ENCODE measurements at regions not wholly inside any gene's neighbourhood (a gene's known extent, or its start where the extent isn't known, plus 50 kb on each side); places are given as distances from the start of the nearest gene placed in this dataset.

DNA sequence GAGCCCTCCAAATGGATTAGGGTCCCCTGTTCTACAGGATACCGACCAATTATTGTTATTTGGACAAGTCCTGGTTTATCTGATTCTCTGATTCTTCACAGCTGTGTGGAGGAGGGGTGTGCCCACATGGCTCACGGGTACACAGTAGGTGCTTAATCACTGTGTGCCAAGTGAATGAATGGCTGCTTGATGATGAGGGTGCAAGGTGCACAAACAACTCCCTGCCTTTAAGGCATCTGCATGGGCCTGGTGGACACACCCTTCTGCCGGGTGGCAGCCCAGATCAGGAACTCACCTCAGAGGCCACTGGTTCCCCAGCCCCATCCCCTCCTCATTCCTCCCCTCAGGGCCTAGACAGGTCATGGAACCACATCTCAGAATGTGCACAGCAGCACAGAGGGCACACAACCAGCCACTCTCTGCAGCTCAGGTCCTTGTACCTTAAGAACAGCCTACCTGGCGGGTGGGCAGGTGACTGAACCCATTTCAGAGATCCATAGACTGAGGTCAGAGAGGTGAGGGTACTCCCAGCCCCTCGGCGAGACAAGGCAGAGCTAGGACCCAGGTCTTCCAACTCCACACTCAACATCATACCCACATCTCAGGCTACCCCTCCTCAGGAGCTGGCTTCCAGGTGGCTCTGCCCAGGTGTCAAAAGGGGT, 50.3 kb downstream of the SHANK2 start:
- Histone ChIP-seq H3K27me3 (ENCODE audit: control insufficient read depth, insufficient read depth, low read length) (no peaks in the 10 kb centered on the region), H3K9ac (ENCODE audit: low read length) (no peak overlapping the region), H3K36me3 (ENCODE audit: control insufficient read depth, insufficient read depth, low read length) (no peaks in the 10 kb centered on the region), H3K4me1 (ENCODE audit: control insufficient read depth, insufficient read depth, low read length) (peaks cover 6% of the 10 kb centered on the region), H3K4me3 (ENCODE audit: low read length) (no peak overlapping the region), H3K27ac (ENCODE audit: low read depth, low read length) (no peak overlapping the region)

DNA sequence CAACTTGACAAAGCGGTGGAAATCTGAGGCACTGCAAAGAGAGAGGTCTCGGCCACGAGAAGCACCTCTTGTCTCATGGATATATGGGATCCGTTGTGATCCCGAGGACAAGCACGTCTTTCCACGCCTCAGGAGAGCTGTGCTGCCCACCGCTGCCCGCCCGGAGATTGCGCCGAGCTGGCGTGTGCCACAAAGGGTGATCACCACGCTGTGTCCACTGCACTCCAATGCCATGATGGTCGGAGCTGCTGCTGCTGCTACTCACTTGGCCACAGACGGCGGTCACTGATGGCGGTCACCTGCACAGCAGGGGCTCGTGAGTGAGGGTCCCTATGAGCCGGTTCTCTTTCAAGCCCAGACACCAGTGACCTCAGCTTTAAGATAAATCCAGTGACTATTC, 51.1 kb downstream of the SHANK2 start:
- H3K27me3 ChIP-seq (ENCODE audit: control insufficient read depth, insufficient read depth, low read length): no peaks in the 10 kb centered on the region
- no peaks in the 10 kb centered on the region for H3K36me3 ChIP-seq (ENCODE audit: control insufficient read depth, insufficient read depth, low read length)
- no peak overlapping the region for H3K4me3 ChIP-seq (ENCODE audit: low read length)
- peaks cover 4% of the 10 kb centered on the region for H3K4me1 ChIP-seq (ENCODE audit: control insufficient read depth, insufficient read depth, low read length)
- no peak overlapping the region for H3K27ac ChIP-seq (ENCODE audit: low read depth, low read length)
- no peak overlapping the region for H3K9ac ChIP-seq (ENCODE audit: low read length)

DNA sequence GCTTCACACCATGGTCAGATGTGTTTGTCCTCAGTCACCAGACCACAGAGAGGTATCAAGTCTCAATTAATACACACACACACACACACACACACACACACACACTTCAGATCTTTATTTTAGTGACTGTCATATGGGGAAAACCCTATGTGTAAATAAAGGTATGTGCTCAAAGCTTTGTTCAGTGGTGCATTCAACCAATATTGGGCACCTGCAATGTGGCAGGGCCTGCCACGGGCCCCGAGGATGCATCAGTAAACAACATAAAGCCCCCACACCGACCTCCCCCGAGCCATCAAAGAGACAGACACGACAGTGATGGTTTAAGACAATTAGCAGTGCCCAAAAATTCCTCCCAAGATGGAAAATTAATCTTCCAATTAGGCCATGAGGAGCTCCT, 51.6 kb downstream of the SHANK2 start:
- Histone ChIP-seq H3K36me3 (ENCODE audit: control insufficient read depth, insufficient read depth, low read length) (no peaks in the 10 kb centered on the region), H3K27ac (ENCODE audit: low read depth, low read length) (no peak overlapping the region), H3K4me1 (ENCODE audit: control insufficient read depth, insufficient read depth, low read length) (peaks cover 1% of the 10 kb centered on the region), H3K9ac (ENCODE audit: low read length) (no peak overlapping the region), H3K27me3 (ENCODE audit: control insufficient read depth, insufficient read depth, low read length) (no peaks in the 10 kb centered on the region), H3K4me3 (ENCODE audit: low read length) (no peak overlapping the region)

DNA sequence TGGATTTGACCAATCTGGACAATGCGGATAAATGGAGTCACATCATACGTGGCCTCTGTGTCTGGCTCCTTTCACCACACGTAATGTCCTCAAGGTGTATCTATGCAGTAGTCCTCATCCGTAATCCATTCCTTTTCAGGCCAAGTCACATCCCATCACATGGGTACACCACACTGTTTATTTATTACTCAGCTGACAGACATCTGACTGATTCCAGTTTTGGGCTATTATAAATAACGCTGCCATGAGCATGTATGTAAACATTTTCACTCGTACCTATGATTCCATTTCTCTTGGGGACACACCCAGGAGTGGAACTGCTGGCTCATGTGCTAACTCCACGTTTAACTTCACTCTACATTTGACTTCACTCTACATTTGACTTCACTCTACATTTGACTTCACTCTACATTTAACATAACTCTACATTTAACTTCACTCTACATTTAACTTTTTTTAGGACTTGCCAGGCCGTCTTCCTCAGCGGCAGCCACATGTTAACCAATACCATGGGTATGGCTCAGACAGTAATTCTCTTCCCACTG, 52.1 kb downstream of the SHANK2 start:
- H3K27me3 ChIP-seq (ENCODE audit: control insufficient read depth, insufficient read depth, low read length): no peaks in the 10 kb centered on the region
- no peaks in the 10 kb centered on the region for H3K4me1 ChIP-seq (ENCODE audit: control insufficient read depth, insufficient read depth, low read length)
- H3K27ac ChIP-seq (ENCODE audit: low read depth, low read length): no peak overlapping the region
- H3K36me3 ChIP-seq (ENCODE audit: control insufficient read depth, insufficient read depth, low read length): no peaks in the 10 kb centered on the region
- no peak overlapping the region for H3K9ac ChIP-seq (ENCODE audit: low read length)
- H3K4me3 ChIP-seq (ENCODE audit: low read length): no peak overlapping the region

DNA sequence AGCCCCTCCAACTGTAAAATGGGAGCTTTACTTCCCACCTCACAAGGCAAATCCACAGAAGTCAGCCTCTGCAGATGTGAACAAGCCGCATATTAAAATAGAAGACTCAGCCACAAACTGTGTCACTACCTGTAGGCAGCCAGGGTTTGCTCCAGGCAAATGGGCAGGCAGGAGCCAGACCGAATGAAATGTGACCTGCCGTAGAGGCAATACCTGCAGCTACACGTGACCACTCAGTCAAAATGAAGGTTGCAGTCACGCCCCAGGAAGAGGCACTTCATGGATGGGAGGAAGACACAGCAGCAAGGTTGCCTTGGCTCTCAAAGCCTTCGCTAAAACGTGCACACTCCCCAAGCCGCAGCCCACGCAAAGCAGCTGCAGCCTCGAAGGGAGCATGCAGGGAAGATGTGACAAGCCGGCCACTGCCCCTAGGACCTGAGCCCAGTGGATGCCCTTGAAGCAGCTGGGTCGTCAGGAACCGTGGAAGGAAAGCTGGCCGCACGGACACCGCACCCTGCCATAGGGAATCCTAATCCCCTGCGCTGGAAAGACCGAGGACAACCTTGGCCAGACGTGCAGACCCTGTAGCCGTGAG, 53.1 kb downstream of the SHANK2 start:
- Histone ChIP-seq H3K4me3 (ENCODE audit: low read length) (no peak overlapping the region), H3K27ac (ENCODE audit: low read depth, low read length) (no peak overlapping the region), H3K36me3 (ENCODE audit: control insufficient read depth, insufficient read depth, low read length) (no peaks in the 10 kb centered on the region), H3K9ac (ENCODE audit: low read length) (no peak overlapping the region), H3K27me3 (ENCODE audit: control insufficient read depth, insufficient read depth, low read length) (no peaks in the 10 kb centered on the region), H3K4me1 (ENCODE audit: control insufficient read depth, insufficient read depth, low read length) (no peaks in the 10 kb centered on the region)

DNA sequence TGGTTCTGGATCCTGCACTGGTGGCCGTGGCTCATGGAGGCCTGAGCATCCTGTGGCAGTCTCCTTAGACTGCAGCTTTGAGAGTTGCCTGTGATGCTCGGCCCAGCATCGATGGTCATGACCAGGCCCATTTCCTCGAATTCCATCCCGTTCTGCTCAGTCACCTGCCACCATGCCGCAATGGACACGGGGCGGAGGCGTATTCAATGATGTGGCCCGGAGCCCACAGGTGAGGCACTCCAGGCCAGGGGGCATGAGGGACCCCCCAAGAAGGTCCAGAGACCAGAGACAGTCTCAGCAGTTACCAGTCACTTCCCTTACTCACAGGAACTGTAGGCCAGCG, 53.6 kb downstream of the SHANK2 start:
- H3K27ac ChIP-seq (ENCODE audit: low read depth, low read length): no peak overlapping the region
- no peaks in the 10 kb centered on the region for H3K36me3 ChIP-seq (ENCODE audit: control insufficient read depth, insufficient read depth, low read length)
- H3K27me3 ChIP-seq (ENCODE audit: control insufficient read depth, insufficient read depth, low read length): no peaks in the 10 kb centered on the region

DNA sequence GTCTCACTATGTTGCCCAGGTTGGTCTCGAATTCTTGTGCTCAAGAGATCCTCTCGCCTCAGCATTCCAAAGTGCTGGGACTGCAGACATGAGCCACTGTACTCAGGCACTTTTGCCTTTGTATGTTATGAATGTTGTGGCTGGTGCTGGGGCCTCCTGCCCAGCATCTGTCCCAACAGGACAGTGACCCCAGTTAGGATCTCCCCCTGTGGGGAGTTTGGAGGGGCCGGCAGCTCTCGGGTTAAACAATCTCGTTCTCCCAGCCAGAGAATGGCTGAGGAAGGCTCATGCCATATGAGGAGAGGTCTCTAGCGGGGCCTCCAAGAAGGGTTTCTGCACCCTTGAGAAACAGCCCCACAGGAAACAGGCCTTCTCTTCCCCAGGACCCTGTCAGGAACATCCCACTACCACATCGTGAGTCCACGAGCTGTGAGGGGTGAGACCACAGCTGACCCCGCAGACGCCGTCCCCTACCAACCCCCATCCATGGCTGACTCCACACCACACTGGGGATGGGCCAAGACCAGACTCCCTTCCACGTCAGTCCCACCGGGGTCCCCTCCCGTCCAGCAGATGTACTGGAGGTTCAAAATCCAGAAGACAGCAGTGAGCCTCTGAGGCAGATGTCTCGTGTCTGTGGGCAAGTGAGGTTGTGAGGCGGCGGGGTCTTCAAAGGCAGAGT, 54.1 kb downstream of the SHANK2 start:
- H3K27ac ChIP-seq (ENCODE audit: low read depth, low read length): no peak overlapping the region
- no peak overlapping the region for H3K4me3 ChIP-seq (ENCODE audit: low read length)
- no peaks in the 10 kb centered on the region for H3K4me1 ChIP-seq (ENCODE audit: control insufficient read depth, insufficient read depth, low read length)
- H3K27me3 ChIP-seq (ENCODE audit: control insufficient read depth, insufficient read depth, low read length): no peaks in the 10 kb centered on the region
- H3K9ac ChIP-seq (ENCODE audit: low read length): no peak overlapping the region
- H3K36me3 ChIP-seq (ENCODE audit: control insufficient read depth, insufficient read depth, low read length): no peaks in the 10 kb centered on the region

More for the DNA sequence above, 53.6 kb downstream of the SHANK2 start:
- no peak overlapping the region for H3K4me3 ChIP-seq (ENCODE audit: low read length)
- H3K4me1 ChIP-seq (ENCODE audit: control insufficient read depth, insufficient read depth, low read length): no peaks in the 10 kb centered on the region
- H3K9ac ChIP-seq (ENCODE audit: low read length): no peak overlapping the region

DNA sequence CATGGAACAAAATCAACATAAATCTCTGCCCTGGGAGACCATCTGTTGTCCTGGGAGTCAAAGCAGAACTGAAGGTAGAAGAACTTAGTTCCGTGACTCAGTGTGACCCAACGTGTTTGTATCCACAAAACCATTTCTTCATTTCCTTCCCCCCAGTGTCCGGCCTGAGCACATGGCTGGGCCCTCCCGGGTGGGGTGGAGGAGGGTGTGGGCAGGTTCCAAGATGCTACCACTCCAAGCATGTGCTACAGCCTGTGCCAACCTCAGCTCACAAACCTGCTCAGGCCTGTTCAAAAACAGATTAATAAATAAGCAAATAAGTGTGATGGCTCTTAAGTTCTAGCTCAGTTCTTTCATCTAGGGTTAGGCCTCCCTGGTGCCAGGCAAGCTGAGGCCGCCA, 55.3 kb downstream of the SHANK2 start:
- no peak overlapping the region for H3K27ac ChIP-seq (ENCODE audit: low read depth, low read length)
- no peak overlapping the region for H3K4me3 ChIP-seq (ENCODE audit: low read length)
- H3K9ac ChIP-seq (ENCODE audit: low read length): no peak overlapping the region
- H3K36me3 ChIP-seq (ENCODE audit: control insufficient read depth, insufficient read depth, low read length): no peaks in the 10 kb centered on the region
- H3K27me3 ChIP-seq (ENCODE audit: control insufficient read depth, insufficient read depth, low read length): no peaks in the 10 kb centered on the region
- H3K4me1 ChIP-seq (ENCODE audit: control insufficient read depth, insufficient read depth, low read length): no peaks in the 10 kb centered on the region

DNA sequence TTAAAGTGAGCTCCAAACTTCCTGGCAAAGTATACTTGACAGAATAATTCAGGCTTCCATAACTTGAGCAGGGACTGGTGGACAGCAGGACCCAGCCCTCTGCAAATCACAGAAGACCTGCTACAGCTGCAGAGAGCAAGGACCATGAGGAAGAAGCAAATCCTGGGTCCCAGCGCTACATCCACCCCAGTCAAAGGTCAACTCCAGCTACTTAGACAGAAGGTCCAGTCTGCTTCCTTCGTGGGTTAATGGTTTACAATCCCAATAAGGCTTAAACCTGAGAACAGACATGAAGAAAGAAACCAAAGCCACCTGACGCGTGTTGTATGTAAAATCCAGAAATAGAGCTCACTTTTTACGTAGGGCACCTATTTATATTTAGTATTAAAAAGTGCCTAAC, 57.7 kb downstream of the SHANK2 start:
- Histone ChIP-seq H3K9ac (ENCODE audit: low read length) (no peak overlapping the region), H3K27ac (ENCODE audit: low read depth, low read length) (no peak overlapping the region), H3K36me3 (ENCODE audit: control insufficient read depth, insufficient read depth, low read length) (no peaks in the 10 kb centered on the region), H3K4me3 (ENCODE audit: low read length) (no peak overlapping the region), H3K4me1 (ENCODE audit: control insufficient read depth, insufficient read depth, low read length) (no peaks in the 10 kb centered on the region), H3K27me3 (ENCODE audit: control insufficient read depth, insufficient read depth, low read length) (no peaks in the 10 kb centered on the region)

DNA sequence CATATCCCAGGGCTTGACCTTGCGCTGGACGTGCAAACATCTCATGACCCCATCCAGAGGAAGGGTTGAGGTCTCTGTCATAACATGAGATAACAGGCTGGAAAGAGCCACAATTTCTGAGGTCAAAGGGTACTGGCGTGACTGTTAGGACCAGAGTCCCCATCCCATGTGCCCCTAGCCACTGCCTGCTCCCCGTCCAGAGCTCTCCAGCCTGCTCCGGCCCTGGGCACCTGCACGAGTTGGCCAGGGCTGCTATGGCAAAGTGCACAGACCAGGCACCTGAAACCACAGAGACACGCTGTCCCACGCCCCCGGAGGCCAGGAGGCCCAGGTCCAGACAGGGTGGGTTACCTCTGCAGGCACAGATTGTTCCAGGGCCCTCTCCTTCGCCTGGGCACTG, 58.9 kb downstream of the SHANK2 start:
- no peak overlapping the region for H3K4me3 ChIP-seq (ENCODE audit: low read length)
- H3K4me1 ChIP-seq (ENCODE audit: control insufficient read depth, insufficient read depth, low read length): no peaks in the 10 kb centered on the region
- no peaks in the 10 kb centered on the region for H3K27me3 ChIP-seq (ENCODE audit: control insufficient read depth, insufficient read depth, low read length)
- no peak overlapping the region for H3K9ac ChIP-seq (ENCODE audit: low read length)
- H3K36me3 ChIP-seq (ENCODE audit: control insufficient read depth, insufficient read depth, low read length): no peaks in the 10 kb centered on the region
- no peak overlapping the region for H3K27ac ChIP-seq (ENCODE audit: low read depth, low read length)

DNA sequence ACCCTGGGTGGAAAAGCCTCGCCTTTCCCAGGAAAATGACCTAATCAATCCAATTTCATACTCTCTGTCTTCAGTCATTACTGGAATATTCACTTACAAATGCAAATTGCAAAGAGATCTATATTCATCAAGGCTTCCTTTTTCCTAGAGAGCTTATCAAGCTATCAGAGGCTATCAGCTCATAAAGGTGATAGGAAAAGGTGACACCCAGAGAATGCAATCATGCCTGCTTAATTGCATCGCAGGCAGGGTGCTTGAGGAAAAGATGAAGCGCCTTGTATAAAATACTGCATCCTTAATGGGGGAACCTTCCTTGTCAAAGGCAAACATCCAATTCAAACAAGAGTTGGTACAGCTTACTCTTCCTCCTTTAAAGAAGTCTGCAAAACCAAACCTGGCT, 59.7 kb downstream of the SHANK2 start:
- H3K4me3 ChIP-seq (ENCODE audit: low read length): no peak overlapping the region
- no peaks in the 10 kb centered on the region for H3K36me3 ChIP-seq (ENCODE audit: control insufficient read depth, insufficient read depth, low read length)
- no peak overlapping the region for H3K27ac ChIP-seq (ENCODE audit: low read depth, low read length)

DNA sequence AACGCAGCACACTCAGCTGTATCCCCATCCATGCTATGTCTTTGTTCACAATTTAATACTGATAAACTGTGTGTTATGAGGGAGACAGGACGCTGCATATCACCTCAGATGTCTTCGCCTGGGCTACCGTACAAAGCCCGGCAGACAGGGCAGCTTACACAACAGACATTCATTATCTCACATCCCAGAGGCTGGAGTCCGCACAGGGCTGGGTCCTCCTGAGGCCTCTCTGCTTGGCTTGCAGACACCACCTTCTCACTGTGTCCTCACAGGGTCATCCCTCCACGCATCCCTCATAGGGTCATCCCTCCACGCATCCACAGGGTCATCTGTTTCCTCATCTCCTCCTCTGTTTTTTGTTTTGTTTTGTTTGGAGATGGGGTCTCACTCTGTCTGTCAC, 61.2 kb downstream of the SHANK2 start:
- Histone ChIP-seq H3K36me3 (ENCODE audit: control insufficient read depth, insufficient read depth, low read length) (no peaks in the 10 kb centered on the region), H3K27me3 (ENCODE audit: control insufficient read depth, insufficient read depth, low read length) (no peaks in the 10 kb centered on the region), H3K4me1 (ENCODE audit: control insufficient read depth, insufficient read depth, low read length) (no peaks in the 10 kb centered on the region), H3K4me3 (ENCODE audit: low read length) (no peak overlapping the region), H3K9ac (ENCODE audit: low read length) (no peak overlapping the region), H3K27ac (ENCODE audit: low read depth, low read length) (no peak overlapping the region)

More for the DNA sequence above, 59.7 kb downstream of the SHANK2 start:
- Histone ChIP-seq H3K4me1 (ENCODE audit: control insufficient read depth, insufficient read depth, low read length) (no peaks in the 10 kb centered on the region), H3K27me3 (ENCODE audit: control insufficient read depth, insufficient read depth, low read length) (no peaks in the 10 kb centered on the region), H3K9ac (ENCODE audit: low read length) (no peak overlapping the region)

DNA sequence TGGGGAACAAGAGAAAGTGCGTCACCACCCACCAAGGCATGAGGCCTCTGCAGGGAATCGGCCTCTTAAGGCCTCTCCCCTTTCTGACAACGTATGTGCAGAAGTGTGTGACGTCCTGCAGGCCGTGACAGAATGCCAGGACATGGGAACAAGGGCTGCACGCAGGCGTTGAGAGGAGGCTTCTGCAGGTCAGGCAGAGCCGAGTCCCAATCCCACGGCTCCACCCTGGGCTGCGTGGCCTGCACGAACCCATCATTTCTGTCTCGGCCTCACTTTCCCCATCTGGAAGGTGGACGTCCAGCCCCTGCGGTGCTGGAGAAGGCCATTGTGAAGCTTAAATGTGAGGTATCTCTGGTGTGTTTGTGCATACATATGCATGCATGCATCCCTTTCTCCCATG, 61.8 kb downstream of the SHANK2 start:
- Histone ChIP-seq H3K4me1 (ENCODE audit: control insufficient read depth, insufficient read depth, low read length) (no peaks in the 10 kb centered on the region), H3K4me3 (ENCODE audit: low read length) (no peak overlapping the region), H3K9ac (ENCODE audit: low read length) (no peak overlapping the region), H3K27me3 (ENCODE audit: control insufficient read depth, insufficient read depth, low read length) (no peaks in the 10 kb centered on the region), H3K36me3 (ENCODE audit: control insufficient read depth, insufficient read depth, low read length) (no peaks in the 10 kb centered on the region), H3K27ac (ENCODE audit: low read depth, low read length) (no peak overlapping the region)

Measured in rectal smooth muscle tissue (tissue), 1 donor.